DND-41 (cell line): ENCODE measurements at regions not wholly inside any gene's neighbourhood (a gene's known extent, or its start where the extent isn't known, plus 50 kb on each side); places are given as distances from the start of the nearest gene placed in this dataset.

ENCODE experiments used
- ATAC-seq: fragments of 200-7000 bp; cut with Tn5 transposase; 3 replicates; pipeline ENCODE4 v1.9.1; 2021; ENCODE audit warnings: low read depth; ENCODE audit not compliant: insufficient read depth
- DNase-seq: peaks from one replicate; pipeline ENCODE4 v3.0.0-alpha.2; 2020
- H2AFZ ChIP-seq: 2 replicates; pipeline ENCODE4 v1.6.0; 2012; ENCODE audit warnings: low read depth, low read length
- H3K27ac ChIP-seq: 2 replicates; pipeline ENCODE4 v1.5.1; 2012; ENCODE audit warnings: low read length, inconsistent platforms
- H3K27me3 ChIP-seq: fragments of 200-600 bp; sonication (generic); 2 replicates; pipeline ENCODE4 v1.6.0; 2012; ENCODE audit warnings: low read length, mild to moderate bottlenecking, inconsistent platforms; ENCODE audit not compliant: insufficient read depth, poor library complexity
- H3K36me3 ChIP-seq: 2 replicates; pipeline ENCODE4 v1.5.1; 2012; ENCODE audit warnings: low read length, inconsistent platforms; ENCODE audit not compliant: insufficient read depth
- H3K4me1 ChIP-seq: 2 replicates; pipeline ENCODE4 v1.5.1; 2012; ENCODE audit warnings: mild to moderate bottlenecking, low read length; ENCODE audit not compliant: insufficient read depth
- H3K4me2 ChIP-seq: 2 replicates; pipeline ENCODE4 v1.6.0; 2012; ENCODE audit warnings: mild to moderate bottlenecking, moderate library complexity, low read length, inconsistent platforms; ENCODE audit not compliant: insufficient read depth
- H3K4me3 ChIP-seq, 2 experiments: fragments of 200-600 bp in 1 of 2; shearing (Covaris generic) in 1 of 2; 2 replicates each; pipeline ENCODE4 v1.5.1; 2012 to 2016; ENCODE audit warnings: inconsistent platforms in 2 of 2, low read length in 2 of 2, mild to moderate bottlenecking in 2 of 2, low read depth in 1 of 2, moderate library complexity in 1 of 2
- H3K79me2 ChIP-seq: 2 replicates; pipeline ENCODE4 v1.6.0; 2012; ENCODE audit warnings: low read length, inconsistent platforms; ENCODE audit not compliant: insufficient read depth
- H3K9ac ChIP-seq: 2 replicates; pipeline ENCODE4 v1.6.0; 2012; ENCODE audit warnings: low read depth, mild to moderate bottlenecking, inconsistent platforms, low read length, moderate library complexity
- H3K9me3 ChIP-seq: 2 replicates; pipeline ENCODE4 v1.5.1; 2012; ENCODE audit warnings: low read length, moderate library complexity, mild to moderate bottlenecking, inconsistent platforms; ENCODE audit not compliant: insufficient read depth, severe bottlenecking
- H4K20me1 ChIP-seq: 2 replicates; pipeline ENCODE4 v1.6.0; 2012; ENCODE audit warnings: low read length; ENCODE audit not compliant: insufficient read depth
- CTCF ChIP-seq: IDR thresholded peaks from 2 replicates; pipeline ENCODE4 v1.5.1; 2012; ENCODE audit warnings: borderline replicate concordance, low read length, moderate library complexity, mild to moderate bottlenecking; ENCODE audit not compliant: poor library complexity, severe bottlenecking; ENCODE audit errors: extremely low read depth
- EZH2 ChIP-seq: IDR thresholded peaks from 3 replicates; pipeline ENCODE4 v1.6.1; 2012; ENCODE audit warnings: borderline replicate concordance, low read depth, mild to moderate bottlenecking, moderate library complexity, low read length, inconsistent platforms; ENCODE audit not compliant: severe bottlenecking

GRCh38 chr16:35569413-35569812 is 2110.0 kb downstream of the TP53TG3F start:
- peaks cover 12% of the 10 kb centered on the region for H3K9me3 ChIP-seq
- H4K20me1 ChIP-seq: no peaks in the 10 kb centered on the region
- no peaks in the 10 kb centered on the region for H3K27me3 ChIP-seq
- DNase-seq (no peak), ATAC-seq (no peak)
- no peaks in the 10 kb centered on the region for H3K4me1 ChIP-seq
- no peak overlapping the region for H3K4me2 ChIP-seq
- no peaks in the 10 kb centered on the region for H3K79me2 ChIP-seq
- H3K27ac ChIP-seq: no peak overlapping the region
- no peaks in the 10 kb centered on the region for H3K36me3 ChIP-seq
- H3K9ac ChIP-seq: no peak overlapping the region
- no peak for TF ChIP-seq CTCF
- no peak overlapping the region for H2AFZ ChIP-seq
- no peak overlapping the region for H3K4me3 ChIP-seq

- Histone ChIP-seq H3K9ac (no peak overlapping the region), H3K27me3 (no peaks in the 10 kb centered on the region), H3K36me3 (no peaks in the 10 kb centered on the region), H2AFZ (no peak overlapping the region), H3K9me3 (peaks cover 15% of the 10 kb centered on the region), H3K79me2 (no peaks in the 10 kb centered on the region), H3K4me1 (no peaks in the 10 kb centered on the region), H3K4me3 (no peak overlapping the region), H3K4me2 (no peak overlapping the region), H3K27ac (no peak overlapping the region), H4K20me1 (no peaks in the 10 kb centered on the region)
- TF ChIP-seq EZH2 (no peak), CTCF (no peak)
- ATAC-seq (0 out of 3 replicates have a peak, but pooled peaks have one; percentile 24), DNase-seq (no peak)
These were observed 2111.5 kb downstream of the TP53TG3F start for GRCh38 chr16:35570946-35571345.

GRCh38 chr16:35572186-35572585 is 2112.8 kb downstream of the TP53TG3F start:
- no peak for DNase-seq
- Histone ChIP-seq H3K79me2 (no peaks in the 10 kb centered on the region), H3K9me3 (peaks cover 15% of the 10 kb centered on the region), H3K27ac (no peak overlapping the region), H3K4me1 (no peaks in the 10 kb centered on the region), H3K9ac (no peak overlapping the region), H3K4me2 (no peak overlapping the region), H2AFZ (no peak overlapping the region), H4K20me1 (no peaks in the 10 kb centered on the region), H3K36me3 (no peaks in the 10 kb centered on the region), H3K27me3 (no peaks in the 10 kb centered on the region), H3K4me3 (no peak overlapping the region)
- TF ChIP-seq CTCF: no peak
- no peak for TF ChIP-seq EZH2
- no peak for ATAC-seq

GRCh38 chr16:35573407-35573806 is 2114.0 kb downstream of the TP53TG3F start:
- ATAC-seq (no peak), DNase-seq (no peak)
- Histone ChIP-seq H3K9ac (no peak overlapping the region), H3K9me3 (peaks cover 15% of the 10 kb centered on the region), H3K4me1 (no peaks in the 10 kb centered on the region), H3K27me3 (no peaks in the 10 kb centered on the region), H3K27ac (no peak overlapping the region), H3K4me2 (no peak overlapping the region), H2AFZ (no peak overlapping the region), H3K4me3 (no peak overlapping the region), H3K36me3 (no peaks in the 10 kb centered on the region), H3K79me2 (no peaks in the 10 kb centered on the region), H4K20me1 (no peaks in the 10 kb centered on the region)
- no peak for TF ChIP-seq EZH2
- TF ChIP-seq CTCF: no peak
